K562 (cell line): ENCODE measurements at regions not wholly inside any gene's neighbourhood (a gene's known extent, or its start where the extent isn't known, plus 50 kb on each side); places are given as distances from the start of the nearest gene placed in this dataset.

Experiments
- BRD9 ChIP-seq: fragments of 450-650 bp; IDR thresholded peaks from 2 replicates; pipeline ENCODE4 v1.6.1; 2018; ENCODE audit warnings: low read depth; ENCODE audit not compliant: partially characterized antibody
- CBX2 ChIP-seq: fragments of 200-600 bp; sonication (generic); IDR thresholded peaks from one replicate; pipeline ENCODE4 v1.6.1; 2012; ENCODE audit warnings: mild to moderate bottlenecking, low read length, inconsistent platforms; ENCODE audit not compliant: insufficient read depth, poor library complexity, severe bottlenecking
- FOS ChIP-seq: IDR thresholded peaks from 3 replicates; pipeline ENCODE4 v1.6.1; 2011; ENCODE audit not compliant: insufficient read length; ENCODE audit errors: extremely low read depth
- HINFP ChIP-seq: fragments of 450-650 bp; conservative IDR thresholded peaks from 2 replicates; pipeline ENCODE4 v1.6.1; 2016; ENCODE audit warnings: missing genetic modification characterization, low read depth, mild to moderate bottlenecking, control low read depth, missing compliant biosample characterization
- IFI16 ChIP-seq: fragments of 250-450 bp; sonication (Bioruptor Pico); IDR thresholded peaks from 2 replicates; pipeline ENCODE4 v2.1.2; 2022; ENCODE audit warnings: mild to moderate bottlenecking, inconsistent platforms
- MGA ChIP-seq: fragments of 450-650 bp; IDR thresholded peaks from 2 replicates; pipeline ENCODE4 v1.6.1; 2016; ENCODE audit warnings: mild to moderate bottlenecking, moderate library complexity
- MLLT1 ChIP-seq, 2 experiments: fragments of 450-650 bp; IDR thresholded peaks; 2 replicates each; pipeline ENCODE4 v1.6.1; 2016
- NR1H2 ChIP-seq: sonication (generic); formaldehyde crosslinking; IDR thresholded peaks from 2 replicates; pipeline ENCODE4 v1.4.0; 2020; ENCODE audit warnings: mild to moderate bottlenecking, missing genetic modification reagents
- PCBP2 ChIP-seq: fragments of 200-400 bp; formaldehyde crosslinking; IDR thresholded peaks from 2 replicates; pipeline ENCODE4 v1.6.1; 2018; ENCODE audit warnings: low read length, low read depth, mild to moderate bottlenecking, moderate library complexity; ENCODE audit not compliant: poor library complexity, severe bottlenecking
- SRSF7 ChIP-seq: fragments of 200-400 bp; formaldehyde crosslinking; optimal IDR thresholded peaks from 2 replicates; pipeline ENCODE3; 2017; ENCODE audit warnings: mild to moderate bottlenecking, low read depth, low read length
- TAF15 ChIP-seq: fragments of 200-400 bp; formaldehyde crosslinking; IDR thresholded peaks from 2 replicates; pipeline ENCODE4 v1.6.1; 2017; ENCODE audit warnings: mild to moderate bottlenecking, low read depth, low read length, moderate library complexity
- ZNF696 ChIP-seq: fragments of 250-450 bp; sonication (Bioruptor Pico); conservative IDR thresholded peaks from 2 replicates; pipeline ENCODE4 v1.4.0; 2020; ENCODE audit warnings: mild to moderate bottlenecking, moderate library complexity

- TF ChIP-seq MGA (peak; percentile 57; the same call in 1 of the 2 replicates), NR1H2 (CRISPR knock-in tag) (no peak), IFI16 (CRISPR knock-in tag) (no peak), SRSF7 (no peak), PCBP2 (no peak), CBX2 (no peak), TAF15 (no peak), HINFP (tag) (peak; percentile 60), MLLT1 (IDR thresholded peaks at IDR 0.05) (peak; percentile 98), ZNF696 (CRISPR knock-in tag) (no peak), BRD9 (peak; percentile 57), FOS (no peak)
These were observed 75.2 kb downstream of the OR2B2 start (continued) for GRCh38 chr6:27836783-27837624.
